ENCODE measurements at regions not wholly inside any gene's neighbourhood (a gene's known extent, or its start where the extent isn't known, plus 50 kb on each side); places are given as distances from the start of the nearest gene placed in this dataset.
"Not testable (repeated sequence)": the region's sequence is repeated elsewhere in the genome, so short reads cannot be mapped to it uniquely, and the experiment has no call there.

DNA sequence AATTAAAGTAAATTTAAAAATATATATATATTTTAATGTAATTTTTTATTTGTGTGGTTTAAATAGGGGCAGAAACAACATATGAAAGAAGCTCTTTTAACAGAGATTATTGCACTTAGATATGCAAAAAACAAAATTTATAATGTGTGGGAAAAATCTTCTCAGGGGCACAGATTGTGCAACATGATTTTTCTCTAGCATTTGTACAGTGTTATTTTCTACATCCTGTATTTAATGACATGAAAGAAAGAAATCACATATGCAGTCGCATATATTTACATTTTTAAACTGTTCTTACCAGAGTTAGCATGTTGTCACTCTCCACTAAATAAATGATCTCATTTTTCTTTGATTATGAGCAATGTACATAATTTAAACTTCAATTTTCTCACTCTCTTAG is 265.3 kb upstream of the CTNND2 start:
- no peaks in the 10 kb centered on the region for H3K4me1 Mint-ChIP-seq (ENCODE audit: low read depth, unreplicated experiment)
- no peak overlapping the region for H3K27ac Mint-ChIP-seq (ENCODE audit: unreplicated experiment)
- no peak for DNase-seq
- no peaks in the 10 kb centered on the region for H3K27me3 Mint-ChIP-seq (ENCODE audit: unreplicated experiment)
- no peaks in the 10 kb centered on the region for H3K9me3 Mint-ChIP-seq (ENCODE audit: unreplicated experiment)
- TF ChIP-seq CTCF (IDR thresholded peaks at IDR 0.05; ENCODE audit: partially characterized antibody, unreplicated experiment): no peak
- no peak overlapping the region for H3K4me3 Mint-ChIP-seq (ENCODE audit: unreplicated experiment)
- no peaks in the 10 kb centered on the region for H3K36me3 Mint-ChIP-seq (ENCODE audit: unreplicated experiment)

DNA sequence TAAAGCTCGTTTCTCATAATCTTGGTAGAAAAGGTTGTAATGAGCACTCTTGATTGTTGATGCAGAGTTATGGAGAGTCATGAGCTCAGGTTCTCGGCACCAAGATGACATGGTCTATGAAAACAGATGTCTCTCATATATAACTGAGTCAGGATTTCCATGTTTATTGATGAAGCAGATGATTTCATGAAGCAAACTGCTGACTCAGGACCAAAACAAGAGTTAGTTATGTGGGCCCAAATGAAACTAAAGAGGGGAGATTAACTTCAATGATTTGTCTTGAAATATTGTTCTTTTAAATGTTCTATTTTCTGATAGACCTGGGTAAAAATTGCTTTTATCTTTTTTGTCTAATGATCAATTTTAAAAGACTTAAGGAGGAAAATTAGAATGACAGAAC is 258.6 kb upstream of the CTNND2 start:
- H3K27me3 Mint-ChIP-seq (ENCODE audit: unreplicated experiment): no peaks in the 10 kb centered on the region
- no peak overlapping the region for H3K27ac Mint-ChIP-seq (ENCODE audit: unreplicated experiment)
- no peak for TF ChIP-seq CTCF (IDR thresholded peaks at IDR 0.05; ENCODE audit: partially characterized antibody, unreplicated experiment)
- H3K9me3 Mint-ChIP-seq (ENCODE audit: unreplicated experiment): no peaks in the 10 kb centered on the region
- DNase-seq: no peak
- no peaks in the 10 kb centered on the region for H3K36me3 Mint-ChIP-seq (ENCODE audit: unreplicated experiment)
- no peaks in the 10 kb centered on the region for H3K4me1 Mint-ChIP-seq (ENCODE audit: low read depth, unreplicated experiment)
- no peak overlapping the region for H3K4me3 Mint-ChIP-seq (ENCODE audit: unreplicated experiment)

- DNase-seq: no peak
- peaks cover 4% of the 10 kb centered on the region for H3K36me3 Mint-ChIP-seq (ENCODE audit: unreplicated experiment)
- no peak for TF ChIP-seq CTCF (IDR thresholded peaks at IDR 0.05; ENCODE audit: partially characterized antibody, unreplicated experiment)
- H3K4me3 Mint-ChIP-seq (ENCODE audit: unreplicated experiment): no peak overlapping the region
- H3K4me1 Mint-ChIP-seq (ENCODE audit: low read depth, unreplicated experiment): no peaks in the 10 kb centered on the region
- H3K9me3 Mint-ChIP-seq (ENCODE audit: unreplicated experiment): no peaks in the 10 kb centered on the region
- no peak overlapping the region for H3K27ac Mint-ChIP-seq (ENCODE audit: unreplicated experiment)
- no peaks in the 10 kb centered on the region for H3K27me3 Mint-ChIP-seq (ENCODE audit: unreplicated experiment)
Observed at GRCh38 chr5:12147513-12147912, 243.3 kb upstream of the CTNND2 start.

- no peak for TF ChIP-seq CTCF (IDR thresholded peaks at IDR 0.05; ENCODE audit: partially characterized antibody, unreplicated experiment)
- DNase-seq: no peak
- Mint-ChIP-seq H3K27me3 (ENCODE audit: unreplicated experiment) (no peaks in the 10 kb centered on the region), H3K27ac (ENCODE audit: unreplicated experiment) (no peak overlapping the region), H3K4me1 (ENCODE audit: low read depth, unreplicated experiment) (no peaks in the 10 kb centered on the region), H3K9me3 (ENCODE audit: unreplicated experiment) (no peaks in the 10 kb centered on the region), H3K36me3 (ENCODE audit: unreplicated experiment) (peaks cover 4% of the 10 kb centered on the region), H3K4me3 (ENCODE audit: unreplicated experiment) (no peak overlapping the region)
Observed at GRCh38 chr5:12141496-12141895, 237.2 kb upstream of the CTNND2 start.

- TF ChIP-seq CTCF (IDR thresholded peaks at IDR 0.05; ENCODE audit: partially characterized antibody, unreplicated experiment): no peak
- no peaks in the 10 kb centered on the region for H3K4me1 Mint-ChIP-seq (ENCODE audit: low read depth, unreplicated experiment)
- H3K4me3 Mint-ChIP-seq (ENCODE audit: unreplicated experiment): no peak overlapping the region
- H3K27ac Mint-ChIP-seq (ENCODE audit: unreplicated experiment): no peak overlapping the region
- no peak for DNase-seq
- H3K36me3 Mint-ChIP-seq (ENCODE audit: unreplicated experiment): peaks cover 4% of the 10 kb centered on the region
- peaks cover 2% of the 10 kb centered on the region for H3K9me3 Mint-ChIP-seq (ENCODE audit: unreplicated experiment)
- H3K27me3 Mint-ChIP-seq (ENCODE audit: unreplicated experiment): no peaks in the 10 kb centered on the region
Observed at GRCh38 chr5:12133520-12133919, 229.3 kb upstream of the CTNND2 start.

GRCh38 chr5:12131020-12131419 is 226.8 kb upstream of the CTNND2 start:
- H3K36me3 Mint-ChIP-seq (ENCODE audit: unreplicated experiment); H3K4me1 Mint-ChIP-seq (ENCODE audit: low read depth, unreplicated experiment); DNase-seq; H3K27me3 Mint-ChIP-seq (ENCODE audit: unreplicated experiment); H3K27ac Mint-ChIP-seq (ENCODE audit: unreplicated experiment); H3K4me3 Mint-ChIP-seq (ENCODE audit: unreplicated experiment); H3K9me3 Mint-ChIP-seq (ENCODE audit: unreplicated experiment): not testable (repeated sequence)
